Testis (tissue), 2 donors: ENCODE measurements at regions not wholly inside any gene's neighbourhood (a gene's known extent, or its start where the extent isn't known, plus 50 kb on each side); places are given as distances from the start of the nearest gene placed in this dataset.

Experiments used
- DNase-seq: peaks from one replicate; pipeline ENCODE4 v3.0.0-alpha.2; 2019
- H3K27ac ChIP-seq, 2 donors: fragments of 200-600 bp; sonication (generic); one replicate each; pipeline ENCODE4 v1.5.1; 2019
- H3K27me3 ChIP-seq: fragments of 200-600 bp; sonication (generic); one replicate; pipeline ENCODE4 v1.5.1; 2019
- H3K36me3 ChIP-seq: fragments of 200-600 bp; sonication (generic); one replicate; pipeline ENCODE4 v1.5.1; 2017; ENCODE audit warnings: low read depth; ENCODE audit errors: missing control alignments
- H3K4me1 ChIP-seq: fragments of 200-600 bp; sonication (generic); one replicate; pipeline ENCODE4 v1.5.1; 2019
- H3K4me3 ChIP-seq, 2 donors: fragments of 200-600 bp; sonication (generic); one replicate each; pipeline ENCODE4 v1.5.1; 2017 to 2019
- H3K9me3 ChIP-seq: fragments of 200-600 bp; sonication (generic); one replicate; pipeline ENCODE4 v1.5.1; 2017
- POLR2A ChIP-seq: fragments of 450-650 bp; IDR thresholded peaks from one replicate; pipeline ENCODE4 v1.6.1; 2017; ENCODE audit warnings: antibody characterized with exemption, mild to moderate bottlenecking, moderate library complexity
- WGBS, 2 donors: methylation state at CpG; one replicate each; pipeline ENCODE4 v1.1.5; 2018; 5-methylcytosine and 5-hydroxymethylcytosine counted together
- intact Hi-C: fragments of 100-400 bp; cut with DNase I; formaldehyde crosslinking; loops from one replicate; pipeline ENCODE4 v1.15.1; 2023; ENCODE audit warnings: low total_unique reads
- TF ChIP-seq, protein P1 (sequence below), 3 experiments: fragments of 450-650 bp in 2 of 3; fragments of 200-600 bp in 1 of 3; sonication (generic) in 1 of 3; IDR thresholded peaks; one replicate each; pipeline ENCODE4 v1.5.1; 2016 to 2019; ENCODE audit warnings: antibody characterized with exemption in 3 of 3, mild to moderate bottlenecking in 2 of 3, moderate library complexity in 1 of 3

DNA sequence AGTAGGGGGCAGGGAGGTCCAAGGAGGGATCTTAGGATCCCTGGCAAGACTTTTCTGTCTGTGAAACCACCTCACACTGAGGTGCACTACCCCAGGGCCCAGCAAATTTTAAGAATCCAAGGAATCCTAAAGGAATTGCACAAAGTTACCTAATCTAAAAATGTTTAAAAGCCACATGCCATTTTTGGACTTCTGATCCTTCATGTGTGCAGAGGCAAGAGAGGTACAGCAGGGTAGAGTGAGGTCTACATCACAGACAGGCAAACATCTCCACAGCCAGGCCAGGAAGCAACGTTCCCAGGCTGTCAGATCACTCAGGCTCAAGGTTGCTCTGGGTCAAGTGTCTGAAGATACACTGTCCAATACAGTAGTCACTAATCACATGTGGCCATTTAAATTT is 324.6 kb upstream of the DUSP10 start:
- no peak for TF ChIP-seq POLR2A
- TF ChIP-seq, protein P1, sequence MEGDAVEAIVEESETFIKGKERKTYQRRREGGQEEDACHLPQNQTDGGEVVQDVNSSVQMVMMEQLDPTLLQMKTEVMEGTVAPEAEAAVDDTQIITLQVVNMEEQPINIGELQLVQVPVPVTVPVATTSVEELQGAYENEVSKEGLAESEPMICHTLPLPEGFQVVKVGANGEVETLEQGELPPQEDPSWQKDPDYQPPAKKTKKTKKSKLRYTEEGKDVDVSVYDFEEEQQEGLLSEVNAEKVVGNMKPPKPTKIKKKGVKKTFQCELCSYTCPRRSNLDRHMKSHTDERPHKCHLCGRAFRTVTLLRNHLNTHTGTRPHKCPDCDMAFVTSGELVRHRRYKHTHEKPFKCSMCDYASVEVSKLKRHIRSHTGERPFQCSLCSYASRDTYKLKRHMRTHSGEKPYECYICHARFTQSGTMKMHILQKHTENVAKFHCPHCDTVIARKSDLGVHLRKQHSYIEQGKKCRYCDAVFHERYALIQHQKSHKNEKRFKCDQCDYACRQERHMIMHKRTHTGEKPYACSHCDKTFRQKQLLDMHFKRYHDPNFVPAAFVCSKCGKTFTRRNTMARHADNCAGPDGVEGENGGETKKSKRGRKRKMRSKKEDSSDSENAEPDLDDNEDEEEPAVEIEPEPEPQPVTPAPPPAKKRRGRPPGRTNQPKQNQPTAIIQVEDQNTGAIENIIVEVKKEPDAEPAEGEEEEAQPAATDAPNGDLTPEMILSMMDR (IDR thresholded peaks at IDR 0.05) = no peak
- Histone ChIP-seq H3K4me1 (no peaks in the 10 kb centered on the region), H3K9me3 (no peaks in the 10 kb centered on the region), H3K4me3 (no peak overlapping the region), H3K36me3 (no peaks in the 10 kb centered on the region), H3K27me3 (no peaks in the 10 kb centered on the region), H3K27ac (no peak overlapping the region)
- 40 to 79% methylated on average over 1 of the region's 1 CpG for WGBS, 2 donors
- intact Hi-C loops = no loop called here
- DNase-seq = no peak

DNA sequence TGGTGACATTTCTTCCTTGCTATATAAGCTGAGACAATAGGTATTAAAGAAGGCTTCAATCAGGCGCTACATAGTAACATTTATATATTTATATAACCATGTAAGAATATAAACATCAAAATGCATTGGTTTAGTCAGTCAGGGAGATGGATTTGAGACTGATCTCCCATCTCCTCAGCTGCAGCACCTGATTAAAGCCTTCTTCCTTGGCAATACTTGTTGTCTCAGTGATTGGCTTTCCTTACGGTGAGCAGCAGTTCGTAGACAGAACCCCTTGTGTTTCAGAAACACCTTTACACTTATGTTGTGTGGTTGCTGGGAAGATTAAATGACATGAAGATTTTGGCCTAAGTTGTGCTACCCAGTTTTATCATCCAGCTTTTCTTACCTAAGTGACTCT is 323.3 kb upstream of the DUSP10 start:
- 96 to 100% methylated on average over 3 of the region's 3 CpGs for WGBS, 2 donors
- TF ChIP-seq, protein P1 (IDR thresholded peaks at IDR 0.05) = no peak
- no peak for TF ChIP-seq POLR2A
- no peak for DNase-seq
- no peaks in the 10 kb centered on the region for H3K4me1 ChIP-seq
- H3K27ac ChIP-seq = no peak overlapping the region
- H3K36me3 ChIP-seq = no peaks in the 10 kb centered on the region
- H3K27me3 ChIP-seq = no peaks in the 10 kb centered on the region
- H3K4me3 ChIP-seq = no peak overlapping the region
- intact Hi-C loops = no loop called here
- no peaks in the 10 kb centered on the region for H3K9me3 ChIP-seq

DNA sequence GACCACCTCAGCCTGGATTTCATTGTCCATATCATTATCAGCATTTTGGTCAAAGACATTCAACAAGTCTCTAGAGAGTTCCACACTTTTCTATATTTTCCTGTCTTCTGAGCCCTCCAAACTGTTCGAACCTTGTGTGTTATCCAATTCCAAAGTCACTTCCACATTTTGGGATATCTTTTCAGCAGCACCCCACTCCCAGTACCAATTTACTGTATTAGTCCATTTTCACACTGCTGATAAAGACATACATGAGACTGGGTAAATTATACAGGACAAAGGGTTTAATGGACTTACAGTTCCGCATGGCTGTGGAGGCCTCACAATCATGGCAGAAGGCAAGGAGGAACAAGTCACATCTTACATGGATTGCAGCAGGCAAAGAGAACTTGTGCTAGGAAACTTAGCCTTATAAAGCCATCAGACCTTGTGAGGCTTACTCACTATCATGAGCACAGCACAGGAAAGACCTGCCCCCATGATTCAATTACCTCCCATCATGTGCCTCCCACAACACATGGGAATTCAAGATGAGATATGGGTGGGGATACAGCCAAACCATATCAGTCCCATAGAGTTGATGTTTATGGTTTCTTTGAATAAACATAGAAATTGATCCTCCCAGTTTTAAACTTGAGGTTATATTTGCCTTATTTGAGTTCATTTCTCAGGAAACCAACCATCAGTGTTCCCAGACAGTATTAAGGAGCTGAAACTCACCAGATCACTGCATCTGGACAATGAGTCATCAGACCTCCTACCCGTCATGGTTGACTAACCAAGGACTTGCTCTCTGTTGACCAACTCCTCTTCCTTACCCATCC is 322.7 kb upstream of the DUSP10 start:
- H3K9me3 ChIP-seq = no peaks in the 10 kb centered on the region
- H3K4me3 ChIP-seq = no peak overlapping the region
- intact Hi-C loops = no loop called here
- H3K27me3 ChIP-seq = no peaks in the 10 kb centered on the region
- H3K36me3 ChIP-seq = no peaks in the 10 kb centered on the region
- TF ChIP-seq POLR2A = no peak
- TF ChIP-seq, protein P1 (IDR thresholded peaks at IDR 0.05) = no peak
- 89 to 98% methylated on average over 3 of the region's 3 CpGs for WGBS, 2 donors
- no peak for DNase-seq
- H3K4me1 ChIP-seq = no peaks in the 10 kb centered on the region
- no peak overlapping the region for H3K27ac ChIP-seq

DNA sequence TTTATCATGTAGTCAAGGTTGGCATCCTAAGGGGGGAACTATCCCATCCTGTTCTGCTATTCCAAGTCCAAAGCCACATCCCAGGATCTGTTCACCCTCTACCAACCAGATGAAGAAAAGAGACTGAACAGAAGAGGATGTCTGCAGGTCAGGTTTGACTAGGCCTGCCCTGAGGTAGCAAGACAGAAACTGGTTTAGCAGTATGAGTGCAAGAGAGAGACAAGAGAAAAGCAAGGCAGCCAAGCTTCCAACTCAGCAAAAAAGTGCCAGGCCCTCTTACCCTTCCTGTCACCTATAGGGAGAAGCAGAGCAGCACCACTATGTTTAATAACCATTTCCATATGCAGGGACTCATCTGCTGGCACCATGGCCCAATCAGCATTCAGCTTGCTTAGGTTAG is 320.8 kb upstream of the DUSP10 start:
- no peaks in the 10 kb centered on the region for H3K27me3 ChIP-seq

More for the DNA sequence above, 320.8 kb upstream of the DUSP10 start:
- Histone ChIP-seq H3K9me3 (no peaks in the 10 kb centered on the region), H3K27ac (no peak overlapping the region), H3K4me1 (no peaks in the 10 kb centered on the region), H3K36me3 (no peaks in the 10 kb centered on the region), H3K4me3 (no peak overlapping the region)
- intact Hi-C loops = no loop called here
- DNase-seq = no peak
- TF ChIP-seq, protein P1 (IDR thresholded peaks at IDR 0.05) = no peak
- no peak for TF ChIP-seq POLR2A
